ENCODE measurements at regions not wholly inside any gene's neighbourhood (a gene's known extent, or its start where the extent isn't known, plus 50 kb on each side); places are given as distances from the start of the nearest gene placed in this dataset.

DNA sequence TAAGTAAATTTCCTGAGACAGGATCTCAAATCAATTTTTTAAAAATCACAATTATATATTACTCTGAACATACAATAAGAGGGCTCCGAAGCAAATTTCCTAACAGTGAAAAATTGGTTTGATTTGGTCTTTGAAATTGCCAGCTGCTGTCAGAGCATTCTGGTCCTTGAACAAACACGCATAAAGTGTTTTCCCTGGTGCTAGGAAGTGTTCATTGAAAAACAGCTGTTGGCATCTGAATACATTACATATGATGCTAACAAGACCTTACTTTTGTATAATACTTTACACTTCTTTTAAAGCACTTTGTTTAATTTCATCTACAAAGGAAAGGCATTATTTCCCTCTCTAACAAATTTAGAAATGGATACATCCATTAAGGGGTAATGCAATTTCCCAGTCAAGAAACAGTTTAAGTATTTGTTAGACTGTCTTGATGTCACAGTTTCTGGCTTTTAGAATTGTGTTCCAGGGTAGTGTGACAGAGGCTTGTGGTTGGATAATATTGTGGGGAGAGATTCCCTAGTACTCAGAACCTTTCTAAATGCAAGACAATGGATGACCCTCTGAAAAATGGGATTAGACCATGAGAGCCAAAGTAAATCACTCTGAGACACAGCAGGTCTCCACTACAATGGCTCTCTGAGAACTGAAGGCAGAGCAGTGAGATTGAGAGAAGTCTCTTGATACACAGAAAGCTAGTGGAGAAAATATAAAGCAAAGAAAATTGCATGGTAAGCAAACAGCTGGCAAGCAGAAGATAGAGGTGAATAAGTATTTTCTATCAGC is 299.0 kb downstream of the TRIB2 start:
- Histone ChIP-seq H3K9me3 (no peaks in the 10 kb centered on the region), H3K27me3 (no peaks in the 10 kb centered on the region), H3K4me3 (no peak overlapping the region), H3K4me1 (no peaks in the 10 kb centered on the region), H3K27ac (no peak overlapping the region), H3K36me3 (ENCODE audit: low read depth, missing control alignments) (no peaks in the 10 kb centered on the region)
- intact Hi-C loops (cut with DNase I; ENCODE audit: low total_unique reads), result no loop called here
- no peak for DNase-seq
- WGBS, 2 donors, result 90 to 96% methylated on average over 2 of the region's 2 CpGs
- TF ChIP-seq, protein P1, sequence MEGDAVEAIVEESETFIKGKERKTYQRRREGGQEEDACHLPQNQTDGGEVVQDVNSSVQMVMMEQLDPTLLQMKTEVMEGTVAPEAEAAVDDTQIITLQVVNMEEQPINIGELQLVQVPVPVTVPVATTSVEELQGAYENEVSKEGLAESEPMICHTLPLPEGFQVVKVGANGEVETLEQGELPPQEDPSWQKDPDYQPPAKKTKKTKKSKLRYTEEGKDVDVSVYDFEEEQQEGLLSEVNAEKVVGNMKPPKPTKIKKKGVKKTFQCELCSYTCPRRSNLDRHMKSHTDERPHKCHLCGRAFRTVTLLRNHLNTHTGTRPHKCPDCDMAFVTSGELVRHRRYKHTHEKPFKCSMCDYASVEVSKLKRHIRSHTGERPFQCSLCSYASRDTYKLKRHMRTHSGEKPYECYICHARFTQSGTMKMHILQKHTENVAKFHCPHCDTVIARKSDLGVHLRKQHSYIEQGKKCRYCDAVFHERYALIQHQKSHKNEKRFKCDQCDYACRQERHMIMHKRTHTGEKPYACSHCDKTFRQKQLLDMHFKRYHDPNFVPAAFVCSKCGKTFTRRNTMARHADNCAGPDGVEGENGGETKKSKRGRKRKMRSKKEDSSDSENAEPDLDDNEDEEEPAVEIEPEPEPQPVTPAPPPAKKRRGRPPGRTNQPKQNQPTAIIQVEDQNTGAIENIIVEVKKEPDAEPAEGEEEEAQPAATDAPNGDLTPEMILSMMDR (IDR thresholded peaks at IDR 0.05), result no peak
- TF ChIP-seq POLR2A (IDR thresholded peaks at IDR 0.05), result no peak

- H3K36me3 ChIP-seq (ENCODE audit: low read depth, missing control alignments), result no peaks in the 10 kb centered on the region
- 70 to 92% methylated on average over 2 of the region's 2 CpGs for WGBS, 2 donors
- no peak for TF ChIP-seq POLR2A (IDR thresholded peaks at IDR 0.05)
- TF ChIP-seq, protein P1 (IDR thresholded peaks at IDR 0.05), result no peak
- no peak overlapping the region for H3K27ac ChIP-seq
- DNase-seq, result no peak
- no peaks in the 10 kb centered on the region for H3K27me3 ChIP-seq
- H3K4me3 ChIP-seq, result no peak overlapping the region
- intact Hi-C loops (cut with DNase I; ENCODE audit: low total_unique reads), result no loop called here
- H3K4me1 ChIP-seq, result peaks cover 3% of the 10 kb centered on the region
- no peaks in the 10 kb centered on the region for H3K9me3 ChIP-seq
Observed at GRCh38 chr2:13018490-13018889, 301.8 kb downstream of the TRIB2 start.

GRCh38 chr2:13019781-13020180 is 303.0 kb downstream of the TRIB2 start:
- no peak for TF ChIP-seq POLR2A (IDR thresholded peaks at IDR 0.05)
- TF ChIP-seq, protein P1 (IDR thresholded peaks at IDR 0.05), result no peak
- no peak for DNase-seq
- intact Hi-C loops (cut with DNase I; ENCODE audit: low total_unique reads), result no loop called here
- Histone ChIP-seq H3K27ac (no peak overlapping the region), H3K9me3 (no peaks in the 10 kb centered on the region), H3K4me1 (peaks cover 3% of the 10 kb centered on the region), H3K27me3 (no peaks in the 10 kb centered on the region), H3K4me3 (no peak overlapping the region), H3K36me3 (ENCODE audit: low read depth, missing control alignments) (no peaks in the 10 kb centered on the region)
- WGBS, 2 donors, result 91 to 96% methylated on average over 3 of the region's 3 CpGs

GRCh38 chr2:13020469-13020868 is 303.7 kb downstream of the TRIB2 start:
- Histone ChIP-seq H3K36me3 (ENCODE audit: low read depth, missing control alignments) (no peaks in the 10 kb centered on the region), H3K27me3 (no peaks in the 10 kb centered on the region), H3K27ac (no peak overlapping the region), H3K9me3 (no peaks in the 10 kb centered on the region), H3K4me1 (peaks cover 3% of the 10 kb centered on the region), H3K4me3 (no peak overlapping the region)
- no peak for TF ChIP-seq POLR2A (IDR thresholded peaks at IDR 0.05)
- TF ChIP-seq, protein P1 (IDR thresholded peaks at IDR 0.05), result no peak
- DNase-seq, result no peak
- 61 to 80% methylated on average over 3 of the region's 3 CpGs for WGBS, 2 donors
- intact Hi-C loops (cut with DNase I; ENCODE audit: low total_unique reads), result no loop called here

- H3K27me3 ChIP-seq, result no peaks in the 10 kb centered on the region
- H3K9me3 ChIP-seq, result no peaks in the 10 kb centered on the region
- H3K27ac ChIP-seq, result no peak overlapping the region
- H3K4me1 ChIP-seq, result peaks cover 3% of the 10 kb centered on the region
- H3K36me3 ChIP-seq (ENCODE audit: low read depth, missing control alignments), result no peaks in the 10 kb centered on the region
- DNase-seq, result no peak
- TF ChIP-seq, protein P1 (IDR thresholded peaks at IDR 0.05), result no peak
- TF ChIP-seq POLR2A (IDR thresholded peaks at IDR 0.05), result no peak
- no peak overlapping the region for H3K4me3 ChIP-seq
- intact Hi-C loops (cut with DNase I; ENCODE audit: low total_unique reads), result no loop called here
- WGBS, 2 donors, result 53 to 59% methylated on average over 3 of the region's 3 CpGs
Observed at GRCh38 chr2:13021470-13021957, 304.8 kb downstream of the TRIB2 start.

All from testis (tissue), 2 donors.